Tibial artery (tissue), 4 donors: ENCODE measurements at regions not wholly inside any gene's neighbourhood (a gene's known extent, or its start where the extent isn't known, plus 50 kb on each side); places are given as distances from the start of the nearest gene placed in this dataset.
"Not testable (repeated sequence)": the region's sequence is repeated elsewhere in the genome, so short reads cannot be mapped to it uniquely, and the experiment has no call there.

Source experiments
- DNase-seq, 2 donors: peaks; one replicate each; pipeline ENCODE4 v3.0.0-alpha.2; 2019
- H3K27ac ChIP-seq, 2 donors: fragments of 200-600 bp; sonication (generic) in 1 of 2; 1 replicate in 1 of 2; 2 replicates in 1 of 2; pipeline ENCODE4 v1.5.1; 2018 to 2019; ENCODE audit warnings: mild to moderate bottlenecking in 1 of 2
- H3K27me3 ChIP-seq, 2 donors: fragments of 200-600 bp; sonication (generic) in 1 of 2; one replicate each; pipeline versions ENCODE4 v1.5.1 to v1.6.0; 2016 to 2019
- H3K36me3 ChIP-seq, 3 donors: fragments of 200-600 bp; sonication (generic) in 2 of 3; one replicate each; pipeline ENCODE4 v1.5.1; 2016 to 2019; ENCODE audit warnings: mild to moderate bottlenecking in 2 of 3
- H3K4me1 ChIP-seq, 4 donors: fragments of 200-600 bp; sonication (generic) in 2 of 4; 1 replicate in 3 of 4; 2 replicates in 1 of 4; pipeline ENCODE4 v1.5.1; 2016 to 2019
- H3K4me3 ChIP-seq, 2 donors: fragments of 200-600 bp; sonication (generic) in 1 of 2; 1 replicate in 1 of 2; 2 replicates in 1 of 2; pipeline ENCODE4 v1.5.1; 2018 to 2019; ENCODE audit warnings: mild to moderate bottlenecking in 2 of 2
- H3K9me3 ChIP-seq, 3 donors: fragments of 200-600 bp; sonication (generic) in 1 of 3; one replicate each; pipeline ENCODE4 v1.5.1; 2016 to 2019
- intact Hi-C: fragments of 100-400 bp; cut with DNase I; formaldehyde crosslinking; loops from one replicate; pipeline ENCODE4 v1.15.0; 2023; ENCODE audit warnings: low total_unique reads
- TF ChIP-seq, protein P1 (sequence below), 2 experiments: fragments of 200-600 bp in 1 of 2; fragments of 450-650 bp in 1 of 2; IDR thresholded peaks; one replicate each; pipeline ENCODE4 v1.5.1; 2017 to 2019; ENCODE audit warnings: antibody characterized with exemption in 2 of 2, mild to moderate bottlenecking in 1 of 2, moderate library complexity in 1 of 2

DNA sequence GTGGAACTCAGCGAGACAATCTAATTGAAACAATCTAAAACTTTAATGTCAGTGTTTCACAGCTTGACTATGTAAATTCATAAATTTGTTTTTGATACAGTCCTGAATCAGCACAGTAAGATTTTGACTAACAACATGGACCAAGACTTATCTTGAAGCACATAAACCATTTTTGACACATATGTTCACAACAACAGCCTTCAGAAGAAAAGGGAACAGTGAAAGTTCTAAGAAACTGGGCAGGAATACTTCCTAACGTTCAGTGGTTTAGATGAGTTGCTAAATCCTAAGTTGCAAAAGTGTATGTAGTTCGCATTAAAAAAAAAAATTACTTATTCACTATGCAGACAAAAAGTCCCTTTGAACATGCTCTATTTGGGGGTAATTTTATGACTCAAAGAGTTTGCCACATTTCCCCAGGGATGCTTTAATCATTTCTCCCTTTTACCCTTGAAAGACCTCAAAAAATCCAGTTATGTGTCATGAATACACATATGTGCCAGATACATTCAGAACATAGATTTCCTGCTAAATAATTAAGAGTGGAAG, 120.2 kb downstream of the MRPL39 start:
- Histone ChIP-seq H3K27ac (no peak overlapping the region), H3K4me3 (no peak overlapping the region), H3K27me3 (no peaks in the 10 kb centered on the region), H3K4me1 (no peaks in the 10 kb centered on the region), H3K36me3 (no peaks in the 10 kb centered on the region), H3K9me3 (peaks cover 0 to 4% (median 0%) of the 10 kb centered on the region in 3 donors)
- intact Hi-C loops: no loop called here
- TF ChIP-seq, protein P1, sequence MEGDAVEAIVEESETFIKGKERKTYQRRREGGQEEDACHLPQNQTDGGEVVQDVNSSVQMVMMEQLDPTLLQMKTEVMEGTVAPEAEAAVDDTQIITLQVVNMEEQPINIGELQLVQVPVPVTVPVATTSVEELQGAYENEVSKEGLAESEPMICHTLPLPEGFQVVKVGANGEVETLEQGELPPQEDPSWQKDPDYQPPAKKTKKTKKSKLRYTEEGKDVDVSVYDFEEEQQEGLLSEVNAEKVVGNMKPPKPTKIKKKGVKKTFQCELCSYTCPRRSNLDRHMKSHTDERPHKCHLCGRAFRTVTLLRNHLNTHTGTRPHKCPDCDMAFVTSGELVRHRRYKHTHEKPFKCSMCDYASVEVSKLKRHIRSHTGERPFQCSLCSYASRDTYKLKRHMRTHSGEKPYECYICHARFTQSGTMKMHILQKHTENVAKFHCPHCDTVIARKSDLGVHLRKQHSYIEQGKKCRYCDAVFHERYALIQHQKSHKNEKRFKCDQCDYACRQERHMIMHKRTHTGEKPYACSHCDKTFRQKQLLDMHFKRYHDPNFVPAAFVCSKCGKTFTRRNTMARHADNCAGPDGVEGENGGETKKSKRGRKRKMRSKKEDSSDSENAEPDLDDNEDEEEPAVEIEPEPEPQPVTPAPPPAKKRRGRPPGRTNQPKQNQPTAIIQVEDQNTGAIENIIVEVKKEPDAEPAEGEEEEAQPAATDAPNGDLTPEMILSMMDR (IDR thresholded peaks at IDR 0.05): no peak
- DNase-seq: no peak

GRCh38 chr21:25485914-25486313, 121.4 kb downstream of the MRPL39 start:
- Histone ChIP-seq H3K36me3 (no peaks in the 10 kb centered on the region), H3K27me3 (no peaks in the 10 kb centered on the region), H3K9me3 (peaks cover 0 to 14% (median 4%) of the 10 kb centered on the region in 3 donors), H3K4me3 (no peak overlapping the region), H3K4me1 (no peaks in the 10 kb centered on the region), H3K27ac (no peak overlapping the region)
- DNase-seq: no peak
- intact Hi-C loops: no loop called here
- TF ChIP-seq, protein P1 (IDR thresholded peaks at IDR 0.05): no peak

GRCh38 chr21:25467896-25468295, 139.4 kb downstream of the MRPL39 start:
- no peak overlapping the region for H3K4me3 ChIP-seq
- H3K36me3 ChIP-seq: no peaks in the 10 kb centered on the region
- DNase-seq: no peak
- no peak overlapping the region for H3K27ac ChIP-seq
- H3K9me3 ChIP-seq: no peaks in the 10 kb centered on the region
- no peaks in the 10 kb centered on the region for H3K4me1 ChIP-seq
- intact Hi-C loops: no loop called here
- TF ChIP-seq, protein P1 (IDR thresholded peaks at IDR 0.05): no peak
- no peaks in the 10 kb centered on the region for H3K27me3 ChIP-seq

GRCh38 chr21:25467071-25467470, 140.2 kb downstream of the MRPL39 start:
- H3K4me1 ChIP-seq, H3K4me3 ChIP-seq, H3K27me3 ChIP-seq, DNase-seq, intact Hi-C loops, H3K36me3 ChIP-seq, H3K27ac ChIP-seq, H3K9me3 ChIP-seq: not testable (repeated sequence)

DNA sequence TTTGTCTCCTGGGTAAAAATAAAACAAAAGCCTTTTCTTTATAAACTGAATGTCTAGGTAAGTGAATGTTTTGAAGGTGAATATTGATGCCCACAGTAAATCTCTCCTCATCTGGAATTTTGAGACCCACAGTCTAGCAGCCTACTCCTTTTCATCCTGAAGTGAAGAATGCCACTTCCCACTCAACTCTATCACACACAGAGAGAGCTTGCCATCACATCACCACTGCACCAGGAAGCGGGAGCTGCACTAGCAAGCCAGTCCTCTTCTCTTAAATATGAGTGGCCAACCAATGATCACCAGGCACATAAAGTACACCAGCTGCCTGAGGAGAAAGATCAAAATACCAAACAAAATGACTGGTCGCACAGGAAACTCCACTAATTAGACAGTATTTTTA, 140.8 kb downstream of the MRPL39 start:
- intact Hi-C loops: no loop called here
- Histone ChIP-seq H3K4me1 (peaks cover 0 to 7% (median 2%) of the 10 kb centered on the region in 4 donors), H3K27ac (no peak overlapping the region), H3K27me3 (no peaks in the 10 kb centered on the region), H3K4me3 (no peak overlapping the region), H3K9me3 (no peaks in the 10 kb centered on the region), H3K36me3 (no peaks in the 10 kb centered on the region)
- DNase-seq: no peak
- TF ChIP-seq, protein P1 (IDR thresholded peaks at IDR 0.05): no peak

DNA sequence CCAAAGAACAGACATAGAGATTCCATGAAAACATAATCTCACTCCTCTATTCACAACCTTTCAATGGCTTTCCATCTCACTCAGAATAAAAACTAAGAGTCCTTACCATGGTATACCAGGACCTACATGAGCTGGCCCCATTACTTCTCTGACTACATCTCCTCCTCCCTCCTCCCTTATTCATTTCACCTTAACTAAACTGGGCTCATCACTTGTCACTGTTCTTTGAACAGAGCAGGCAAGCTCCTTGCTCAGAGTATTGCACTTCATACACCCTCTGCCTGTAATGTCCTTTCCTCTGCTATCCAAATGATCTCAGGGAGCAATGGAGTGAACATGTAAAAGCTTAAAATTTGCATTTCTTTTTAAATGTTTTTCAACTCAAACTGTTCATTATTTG, 142.0 kb downstream of the MRPL39 start:
- Histone ChIP-seq H3K4me3 (no peak overlapping the region), H3K4me1 (peaks cover 0 to 9% (median 2%) of the 10 kb centered on the region in 4 donors), H3K27me3 (no peaks in the 10 kb centered on the region), H3K27ac (no peak overlapping the region), H3K36me3 (no peaks in the 10 kb centered on the region), H3K9me3 (no peaks in the 10 kb centered on the region)
- TF ChIP-seq, protein P1 (IDR thresholded peaks at IDR 0.05): no peak
- intact Hi-C loops: no loop called here
- DNase-seq: no peak
